ENCODE measurements at regions not wholly inside any gene's neighbourhood (a gene's known extent, or its start where the extent isn't known, plus 50 kb on each side); places are given as distances from the start of the nearest gene placed in this dataset.

DNA sequence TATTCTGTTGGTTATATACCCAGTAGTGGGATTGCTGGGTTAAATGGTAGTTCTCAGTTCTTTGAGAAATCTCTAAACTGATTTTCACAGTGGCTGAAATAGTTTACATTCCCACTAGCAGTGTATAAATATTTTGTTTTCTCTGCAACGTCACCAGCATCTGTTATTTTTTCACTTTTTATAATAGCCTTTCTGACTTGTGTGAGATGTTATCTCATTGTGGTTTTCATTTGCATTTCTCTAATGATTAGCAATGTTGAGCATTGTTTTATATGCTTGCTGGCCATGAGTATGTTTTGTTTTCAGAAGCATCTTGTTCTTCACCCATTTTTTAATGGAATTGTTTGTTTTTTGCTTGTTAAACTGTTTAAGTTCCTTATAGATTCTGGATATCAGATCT, 612.7 kb upstream of the SGO1 start:
- CTCF ChIA-PET = no interaction called here
- Histone ChIP-seq H3K27me3 (replicated peaks; ENCODE audit: insufficient read depth, low read depth, low read length, poor library complexity) (no peaks in the 10 kb centered on the region), H3K36me3 (ENCODE audit: insufficient read depth, low read length, poor library complexity, severe bottlenecking) (no peaks in the 10 kb centered on the region), H3K27ac (ENCODE audit: low read depth, low read length, poor library complexity, severe bottlenecking) (no peak overlapping the region), H3K9me3 (ENCODE audit: low read depth, low read length, poor library complexity, severe bottlenecking) (peaks cover under 1% of the 10 kb centered on the region), H3K4me1 (ENCODE audit: insufficient read depth, low read length, poor library complexity, severe bottlenecking) (no peaks in the 10 kb centered on the region), H3K4me3 (ENCODE audit: low read depth, low read length, poor library complexity, severe bottlenecking) (no peak overlapping the region)
- no TSS peak for BruUV-seq (replicated peaks)
- POLR2A ChIA-PET (ENCODE audit: low non-redundant PET) = no interaction called here
- intact Hi-C loops (cut with micrococcal nuclease; ENCODE audit: unreplicated experiment) = no loop called here
- no peak for TF ChIP-seq EZH2 (IDR thresholded peaks at IDR 0.05; ENCODE audit: borderline replicate concordance, low read depth, low read length, poor library complexity, severe bottlenecking)
- TF ChIP-seq, protein P1, sequence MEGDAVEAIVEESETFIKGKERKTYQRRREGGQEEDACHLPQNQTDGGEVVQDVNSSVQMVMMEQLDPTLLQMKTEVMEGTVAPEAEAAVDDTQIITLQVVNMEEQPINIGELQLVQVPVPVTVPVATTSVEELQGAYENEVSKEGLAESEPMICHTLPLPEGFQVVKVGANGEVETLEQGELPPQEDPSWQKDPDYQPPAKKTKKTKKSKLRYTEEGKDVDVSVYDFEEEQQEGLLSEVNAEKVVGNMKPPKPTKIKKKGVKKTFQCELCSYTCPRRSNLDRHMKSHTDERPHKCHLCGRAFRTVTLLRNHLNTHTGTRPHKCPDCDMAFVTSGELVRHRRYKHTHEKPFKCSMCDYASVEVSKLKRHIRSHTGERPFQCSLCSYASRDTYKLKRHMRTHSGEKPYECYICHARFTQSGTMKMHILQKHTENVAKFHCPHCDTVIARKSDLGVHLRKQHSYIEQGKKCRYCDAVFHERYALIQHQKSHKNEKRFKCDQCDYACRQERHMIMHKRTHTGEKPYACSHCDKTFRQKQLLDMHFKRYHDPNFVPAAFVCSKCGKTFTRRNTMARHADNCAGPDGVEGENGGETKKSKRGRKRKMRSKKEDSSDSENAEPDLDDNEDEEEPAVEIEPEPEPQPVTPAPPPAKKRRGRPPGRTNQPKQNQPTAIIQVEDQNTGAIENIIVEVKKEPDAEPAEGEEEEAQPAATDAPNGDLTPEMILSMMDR (conservative IDR thresholded peaks at IDR 0.05; ENCODE audit: low read depth, low read length) = no peak
- no peak for DNase-seq (ENCODE audit: low spot score)

GRCh38 chr3:20787005-20787404, 601.0 kb upstream of the SGO1 start:
- CTCF ChIA-PET = no interaction called here
- intact Hi-C loops (cut with micrococcal nuclease; ENCODE audit: unreplicated experiment) = no loop called here
- Histone ChIP-seq H3K9me3 (ENCODE audit: low read depth, low read length, poor library complexity, severe bottlenecking) (peaks cover 30% of the 10 kb centered on the region), H3K27ac (ENCODE audit: low read depth, low read length, poor library complexity, severe bottlenecking) (no peak overlapping the region), H3K27me3 (replicated peaks; ENCODE audit: insufficient read depth, low read depth, low read length, poor library complexity) (no peaks in the 10 kb centered on the region), H3K36me3 (ENCODE audit: insufficient read depth, low read length, poor library complexity, severe bottlenecking) (no peaks in the 10 kb centered on the region), H3K4me1 (ENCODE audit: insufficient read depth, low read length, poor library complexity, severe bottlenecking) (no peaks in the 10 kb centered on the region), H3K4me3 (ENCODE audit: low read depth, low read length, poor library complexity, severe bottlenecking) (no peak overlapping the region)
- POLR2A ChIA-PET (ENCODE audit: low non-redundant PET) = no interaction called here
- TF ChIP-seq, protein P1 (conservative IDR thresholded peaks at IDR 0.05; ENCODE audit: low read depth, low read length) = no peak
- no peak for TF ChIP-seq EZH2 (IDR thresholded peaks at IDR 0.05; ENCODE audit: borderline replicate concordance, low read depth, low read length, poor library complexity, severe bottlenecking)
- BruUV-seq (replicated peaks) = no TSS peak
- no peak for DNase-seq (ENCODE audit: low spot score)

DNA sequence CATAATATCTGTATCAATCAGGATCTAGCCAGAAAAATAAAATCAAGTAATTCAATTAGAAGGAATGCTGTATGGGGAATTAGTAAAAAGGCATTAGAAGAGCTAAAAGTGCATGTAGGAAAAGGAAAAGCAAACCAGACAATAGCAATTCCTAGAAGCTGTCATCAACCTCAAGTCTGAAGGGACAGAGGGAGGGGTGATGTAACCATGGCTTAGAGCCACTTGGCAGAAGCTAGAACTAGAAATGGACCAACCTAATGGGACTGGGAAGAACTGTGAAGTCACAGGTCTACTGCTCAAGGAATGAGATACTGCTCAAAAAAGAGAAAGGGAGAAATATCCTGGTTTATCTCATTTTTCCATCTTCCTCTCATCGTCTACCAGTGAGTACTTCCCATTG, 590.7 kb upstream of the SGO1 start:
- ChIA-PET CTCF (no interaction called here), POLR2A (ENCODE audit: low non-redundant PET) (no interaction called here)
- BruUV-seq (replicated peaks) = no TSS peak
- DNase-seq (ENCODE audit: low spot score) = no peak
- Histone ChIP-seq H3K27ac (ENCODE audit: low read depth, low read length, poor library complexity, severe bottlenecking) (no peak overlapping the region), H3K27me3 (replicated peaks; ENCODE audit: insufficient read depth, low read depth, low read length, poor library complexity) (no peaks in the 10 kb centered on the region), H3K4me3 (ENCODE audit: low read depth, low read length, poor library complexity, severe bottlenecking) (no peak overlapping the region), H3K9me3 (ENCODE audit: low read depth, low read length, poor library complexity, severe bottlenecking) (peaks cover 35% of the 10 kb centered on the region), H3K36me3 (ENCODE audit: insufficient read depth, low read length, poor library complexity, severe bottlenecking) (no peaks in the 10 kb centered on the region), H3K4me1 (ENCODE audit: insufficient read depth, low read length, poor library complexity, severe bottlenecking) (no peaks in the 10 kb centered on the region)
- TF ChIP-seq, protein P1 (conservative IDR thresholded peaks at IDR 0.05; ENCODE audit: low read depth, low read length) = no peak
- no peak for TF ChIP-seq EZH2 (IDR thresholded peaks at IDR 0.05; ENCODE audit: borderline replicate concordance, low read depth, low read length, poor library complexity, severe bottlenecking)
- intact Hi-C loops (cut with micrococcal nuclease; ENCODE audit: unreplicated experiment) = no loop called here

All from A673 (cell line).